ENCODE measurements at regions not wholly inside any gene's neighbourhood (a gene's known extent, or its start where the extent isn't known, plus 50 kb on each side); places are given as distances from the start of the nearest gene placed in this dataset.
"Not testable (repeated sequence)": the region's sequence is repeated elsewhere in the genome, so short reads cannot be mapped to it uniquely, and the experiment has no call there.

GRCh38 chr6:167482801-167483200 is 157.9 kb downstream of the TTLL2 start:
- TF ChIP-seq CTCF (IDR thresholded peaks at IDR 0.05; ENCODE audit: low read length); EZH2 (IDR thresholded peaks at IDR 0.05; ENCODE audit: borderline replicate concordance, low read length): not testable (repeated sequence)

Measured in OCI-LY1 (cell line).